GM04503 (cell line): ENCODE measurements at regions not wholly inside any gene's neighbourhood (a gene's known extent, or its start where the extent isn't known, plus 50 kb on each side); places are given as distances from the start of the nearest gene placed in this dataset.
A peak's percentile ranks its signal among the peaks of the same experiment; 100 is the strongest.
"Not testable (repeated sequence)": the region's sequence is repeated elsewhere in the genome, so short reads cannot be mapped to it uniquely, and the experiment has no call there.

Experiments
- DNase-seq: peaks from one replicate; pipeline ENCODE4 v3.0.0-alpha.2; 2012; ENCODE audit warnings: low read depth

DNA sequence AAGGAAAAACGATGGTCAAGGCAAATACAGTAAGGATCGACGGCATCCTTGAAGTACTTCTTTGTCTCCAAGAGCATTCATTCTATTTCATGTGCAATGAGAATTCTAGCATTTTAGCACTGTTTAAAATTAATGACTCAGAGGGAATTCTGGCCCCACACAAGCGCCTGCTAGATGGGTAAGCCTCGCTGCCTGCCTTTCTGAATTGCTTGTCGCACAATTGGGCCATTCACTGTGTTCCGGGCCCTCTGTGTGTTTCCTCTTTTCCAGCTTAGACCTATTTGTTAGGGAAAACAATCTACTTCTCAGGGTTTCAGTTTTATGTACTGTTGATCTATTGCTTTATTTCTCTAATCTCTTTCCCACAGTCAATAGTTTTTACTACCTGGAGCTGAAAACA lies 204.7 kb upstream of the ZNF32 start:
- DNase-seq = no peak

DNA sequence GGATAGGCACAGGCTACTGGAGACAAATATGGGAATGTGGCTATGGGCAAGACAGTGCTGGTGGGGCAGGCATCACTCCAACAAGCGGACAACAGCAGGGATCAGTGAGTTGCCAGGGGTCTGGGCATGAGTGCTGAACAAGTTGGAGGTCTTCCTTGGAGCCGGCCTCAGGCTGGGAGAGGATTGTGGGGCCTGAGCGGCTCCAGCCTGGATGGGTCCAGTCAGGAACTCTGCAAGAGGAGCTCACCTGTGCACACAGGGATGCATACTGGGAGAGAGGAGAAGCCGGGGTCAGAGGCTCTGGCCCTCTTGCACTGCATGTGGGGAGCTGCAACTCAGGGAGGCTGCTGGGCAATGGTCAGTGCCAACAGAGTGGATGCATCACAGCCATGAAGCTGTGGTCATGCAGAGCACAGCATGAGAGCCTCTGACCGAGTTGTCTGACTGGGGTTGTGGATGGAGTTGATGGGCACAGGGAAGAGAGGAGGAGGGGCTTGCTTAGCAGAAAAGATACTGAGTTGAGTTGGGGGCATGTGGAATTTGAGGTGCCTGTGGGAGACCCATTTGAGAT lies 204.0 kb upstream of the ZNF32 start:
- no peak for DNase-seq

DNA sequence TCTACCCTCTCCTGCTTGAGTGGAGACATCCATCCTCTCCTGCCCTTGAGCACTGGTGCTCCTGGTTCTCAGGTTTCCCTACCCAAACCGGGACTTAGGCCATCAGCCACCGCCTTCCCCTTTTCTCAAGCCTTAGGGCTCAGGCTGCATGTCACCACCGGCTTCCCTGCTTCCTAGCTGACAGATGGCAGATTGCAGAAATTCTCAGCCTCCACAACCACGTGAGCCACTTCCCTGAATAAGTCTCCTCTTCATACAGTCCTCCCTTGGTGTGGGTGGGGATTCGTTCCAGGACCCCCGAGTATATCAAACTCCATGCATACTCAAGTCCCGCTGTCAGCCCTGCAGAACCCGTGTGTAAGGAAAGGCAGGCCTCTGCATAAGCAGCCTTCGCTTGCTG lies 203.5 kb upstream of the ZNF32 start:
- no peak for DNase-seq

DNA sequence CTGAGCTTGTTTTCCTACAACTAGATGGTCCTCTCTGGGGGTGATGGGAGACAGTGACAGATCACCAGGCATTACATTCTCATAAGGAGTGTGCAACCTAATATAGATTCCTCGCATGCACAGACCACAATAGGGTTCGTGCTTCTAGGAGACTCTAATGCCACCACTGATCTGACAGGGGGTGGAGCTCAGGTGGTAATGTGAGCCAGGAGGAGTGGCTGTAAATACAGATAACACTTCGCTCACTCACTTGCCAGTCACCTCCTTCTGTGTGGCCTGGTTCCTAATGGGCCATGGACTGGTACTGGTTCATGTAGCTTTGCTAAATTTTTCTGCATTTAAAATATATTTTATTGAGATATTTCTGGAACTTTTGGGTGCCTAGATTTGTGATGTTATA lies 202.3 kb upstream of the ZNF32 start:
- no peak for DNase-seq

DNA sequence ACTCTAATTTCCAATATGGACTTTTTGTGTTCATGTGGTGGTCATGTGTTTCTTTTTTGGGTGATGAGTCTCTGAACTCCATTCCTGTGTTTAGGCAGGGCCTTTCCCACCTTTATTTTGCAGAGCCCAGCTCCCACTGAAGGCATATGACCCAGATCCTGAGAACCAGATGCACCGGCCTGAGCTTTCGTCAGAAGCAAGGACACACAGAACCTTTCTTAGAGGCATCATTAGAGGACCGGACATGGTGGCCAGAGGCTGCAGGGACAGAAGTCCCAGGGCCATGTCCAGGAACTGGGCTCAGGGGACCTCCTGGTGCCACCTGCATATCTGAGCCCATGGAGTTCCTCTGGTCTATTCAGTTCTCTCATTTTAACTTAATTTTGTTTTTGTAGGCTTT lies 200.9 kb upstream of the ZNF32 start:
- no peak for DNase-seq

DNA sequence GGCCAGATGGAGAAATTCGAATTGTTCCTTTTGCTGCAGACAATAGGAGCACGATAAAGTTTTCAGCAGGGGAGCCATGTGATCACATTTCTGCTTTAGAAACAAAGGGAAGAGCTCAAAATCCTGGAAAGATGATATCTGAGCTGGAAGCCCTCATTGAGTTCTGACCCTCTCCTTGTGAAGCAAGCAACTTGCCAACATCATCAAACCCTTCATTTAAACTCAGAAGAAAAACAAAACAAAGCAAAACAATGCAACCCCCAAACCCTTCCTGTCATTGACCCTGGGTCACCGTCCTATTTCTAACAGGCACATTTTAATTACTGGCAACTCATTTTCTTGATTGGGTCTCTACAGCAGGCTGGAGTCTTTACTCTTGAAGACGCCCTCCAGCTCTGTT lies 198.3 kb upstream of the ZNF32 start:
- DNase-seq = no peak

DNA sequence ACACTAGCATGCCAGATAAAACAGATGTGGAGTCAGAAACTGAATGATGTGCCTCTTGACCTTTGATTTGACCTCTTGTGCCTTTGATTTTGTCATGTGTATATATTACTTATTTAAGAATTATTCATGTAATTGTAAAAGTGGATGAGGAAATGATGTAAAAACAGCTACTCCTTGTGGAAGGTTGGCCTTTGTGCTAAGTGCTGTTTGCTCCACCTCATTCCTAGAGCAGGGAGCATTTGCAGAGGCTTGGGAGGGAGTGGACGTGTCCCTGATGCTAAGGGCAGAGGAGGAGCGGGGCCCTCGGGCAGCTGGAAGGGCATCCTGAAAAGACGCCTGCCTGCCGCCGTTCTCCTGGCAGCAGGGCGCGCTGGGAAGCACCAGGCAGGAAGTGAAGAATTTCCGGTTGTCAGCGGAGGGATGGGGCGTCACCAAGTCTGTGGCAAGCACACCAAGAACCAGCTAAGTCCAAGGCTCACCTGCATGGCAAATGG lies 197.6 kb upstream of the ZNF32 start:
- DNase-seq = no peak

DNA sequence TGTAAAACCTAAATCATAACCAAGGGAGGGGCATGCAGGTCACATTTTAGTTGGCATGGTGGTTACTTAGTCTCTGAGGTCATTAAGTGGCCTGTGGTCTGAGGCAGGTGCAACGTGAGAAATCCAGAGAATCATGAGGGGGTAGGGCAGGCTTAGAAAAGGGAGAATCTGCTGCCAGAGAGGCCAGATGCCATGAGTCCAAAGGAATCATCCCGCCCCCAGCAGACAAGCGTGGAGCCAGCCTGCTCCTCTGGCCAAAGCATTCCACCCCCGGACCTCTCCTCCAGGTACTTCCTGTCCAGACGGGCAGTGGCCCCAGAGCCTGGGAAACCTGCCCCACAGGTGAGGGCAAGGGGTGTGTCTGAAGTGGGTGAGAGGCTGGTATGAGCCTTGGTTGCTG lies 196.4 kb upstream of the ZNF32 start:
- no peak for DNase-seq

DNA sequence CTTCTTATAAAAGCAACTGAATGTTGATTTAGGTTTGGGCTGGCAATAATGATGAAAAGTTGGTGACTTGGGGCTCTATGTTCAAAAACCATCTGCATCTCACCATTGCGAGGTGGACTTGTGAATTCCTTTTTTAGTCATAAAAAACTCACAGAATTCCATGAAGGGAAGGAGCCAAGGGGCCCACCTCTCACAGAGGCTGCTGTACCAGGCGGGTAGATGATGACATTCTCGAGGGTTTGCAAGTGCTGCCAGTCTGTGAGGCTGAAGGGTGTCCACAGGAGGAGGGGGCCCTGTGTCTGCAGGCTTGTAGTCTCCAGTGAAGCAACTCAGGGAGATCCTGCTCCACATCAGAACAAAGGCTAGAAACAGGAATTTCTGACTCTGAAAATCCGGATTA lies 195.5 kb upstream of the ZNF32 start:
- DNase-seq = no peak

DNA sequence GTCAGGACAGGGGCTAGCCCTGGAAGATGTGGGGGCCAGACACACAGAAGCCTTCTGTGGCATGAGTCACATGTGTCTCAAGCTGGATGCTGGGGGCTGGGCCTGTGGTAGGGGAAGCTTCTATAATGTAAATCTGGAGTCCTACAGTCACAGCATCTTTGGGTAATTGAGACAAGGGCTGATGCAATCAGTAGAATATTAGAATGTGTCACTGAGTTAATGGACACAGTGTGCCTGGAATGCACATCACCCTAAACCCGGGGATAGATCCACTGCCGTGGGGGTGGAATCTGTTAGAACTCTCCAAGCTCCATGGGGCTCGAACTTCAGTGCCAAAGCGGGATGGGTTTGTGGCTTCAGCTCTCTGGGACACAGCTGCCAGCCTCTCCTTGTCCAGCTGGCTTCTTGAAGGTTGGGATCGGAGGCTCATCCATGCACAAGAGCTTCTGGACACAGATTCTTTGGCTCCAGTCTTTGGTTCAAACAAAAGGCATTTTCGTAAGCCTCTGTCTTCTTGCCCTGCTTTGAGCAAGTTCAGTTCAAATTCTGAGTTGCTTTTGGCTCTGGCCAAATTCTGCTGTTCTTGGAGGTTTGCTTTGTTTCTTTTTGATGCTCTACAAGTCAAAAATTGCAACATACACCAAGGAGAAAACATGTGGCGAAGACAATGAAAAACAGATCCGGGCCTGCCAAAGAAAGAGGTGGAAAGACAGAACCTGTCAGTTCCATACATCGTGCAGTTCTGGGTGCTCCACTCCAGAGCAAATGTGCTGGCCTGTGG lies 194.8 kb upstream of the ZNF32 start:
- peak; percentile 68 for DNase-seq

DNA sequence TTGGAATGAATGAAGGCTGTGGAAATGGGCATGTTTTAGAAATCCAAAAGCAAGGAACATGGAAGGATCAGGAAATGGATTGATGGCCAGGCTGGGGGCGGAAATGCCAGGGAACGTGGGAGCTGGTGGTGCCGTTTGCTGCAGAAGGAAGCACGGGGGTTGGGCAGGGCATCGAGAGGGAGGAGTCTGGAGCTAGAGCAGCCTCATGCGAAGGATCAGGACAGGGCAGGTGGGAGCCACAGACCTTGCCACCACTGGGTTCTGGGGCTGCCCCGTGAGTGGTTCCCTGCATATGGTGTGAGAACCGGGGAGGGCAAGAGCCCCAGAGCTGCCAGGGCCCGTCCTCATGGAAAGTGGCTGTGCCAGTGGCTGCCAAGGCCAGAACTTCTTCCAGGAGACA lies 193.8 kb upstream of the ZNF32 start:
- DNase-seq = no peak

DNA sequence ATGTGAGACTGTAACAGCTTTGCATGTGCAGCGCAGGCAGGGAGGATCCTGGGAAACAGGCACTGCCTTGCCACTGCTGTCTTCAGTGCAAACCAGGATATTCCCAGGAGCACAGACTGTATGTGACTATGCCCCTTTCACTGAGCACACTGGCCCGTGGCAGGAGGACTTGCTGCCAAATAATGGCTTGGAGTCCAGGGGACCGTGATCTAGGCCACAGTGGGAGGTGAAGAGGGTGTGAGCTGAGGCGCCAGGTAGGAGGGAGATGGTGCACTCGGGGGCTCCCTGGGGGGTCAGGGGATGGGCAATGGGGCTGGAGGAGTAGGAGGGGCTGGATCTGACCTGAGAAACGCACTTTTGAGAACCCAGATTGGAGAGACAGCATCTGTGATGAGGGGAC lies 193.4 kb upstream of the ZNF32 start:
- DNase-seq = no peak

DNA sequence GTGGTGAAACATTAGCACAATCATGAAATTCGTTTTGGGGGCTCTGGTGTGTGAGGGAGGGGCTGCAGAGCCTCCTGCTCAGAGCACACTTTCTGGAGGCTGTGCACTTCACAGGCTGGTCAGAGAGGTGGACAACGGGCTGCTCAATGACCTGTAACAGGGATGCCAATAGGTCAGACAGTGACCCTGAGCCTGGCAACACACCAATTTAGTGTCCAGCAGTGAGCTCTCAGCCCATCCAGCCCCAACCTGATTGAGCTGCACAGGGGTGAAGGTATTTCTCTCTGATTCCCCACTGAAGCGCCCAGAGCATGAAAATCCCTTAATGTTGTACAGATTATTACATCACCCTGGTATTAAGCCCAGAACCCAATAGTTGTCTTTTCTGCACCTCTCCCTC lies 191.3 kb upstream of the ZNF32 start:
- DNase-seq = no peak

DNA sequence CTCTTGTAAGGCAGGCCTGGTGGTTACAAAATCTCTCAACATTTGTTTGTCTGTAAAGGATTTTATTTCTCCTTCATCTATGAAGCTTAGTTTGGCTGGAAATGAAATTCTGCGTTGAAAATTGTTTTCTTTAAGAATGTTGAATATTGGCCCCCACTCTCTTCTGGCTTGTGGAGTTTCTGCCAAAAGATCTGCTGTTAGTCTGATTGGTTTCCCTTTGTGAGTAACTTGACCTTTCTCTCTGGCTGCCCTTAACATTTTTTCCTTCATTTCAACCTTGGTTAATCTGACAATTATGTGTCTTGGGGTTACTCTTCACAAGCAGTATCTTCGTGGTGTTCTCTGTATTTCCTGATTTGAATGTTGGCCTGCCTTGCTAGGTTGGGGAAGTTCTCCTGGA lies 186.1 kb upstream of the ZNF32 start:
- DNase-seq = not testable (repeated sequence)

DNA sequence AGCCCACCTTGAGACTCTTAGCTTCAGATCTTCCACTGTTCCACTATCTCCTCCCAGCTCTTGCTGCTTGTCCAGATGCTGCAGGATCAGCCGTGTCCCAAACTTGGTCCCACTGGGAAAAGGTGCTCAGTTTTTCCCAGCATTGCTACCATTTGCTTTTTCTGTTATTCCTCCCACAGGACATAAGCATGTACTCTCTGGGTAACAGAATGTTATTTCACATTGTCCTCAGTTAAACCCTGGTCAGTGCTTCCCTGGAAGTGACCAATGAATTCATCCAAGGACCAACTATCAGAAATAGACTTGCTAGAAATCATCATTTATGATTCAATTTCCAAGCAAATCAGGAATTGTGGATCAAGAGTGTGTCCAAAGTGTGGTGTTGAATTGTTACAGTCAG lies 179.2 kb upstream of the ZNF32 start:
- no peak for DNase-seq

DNA sequence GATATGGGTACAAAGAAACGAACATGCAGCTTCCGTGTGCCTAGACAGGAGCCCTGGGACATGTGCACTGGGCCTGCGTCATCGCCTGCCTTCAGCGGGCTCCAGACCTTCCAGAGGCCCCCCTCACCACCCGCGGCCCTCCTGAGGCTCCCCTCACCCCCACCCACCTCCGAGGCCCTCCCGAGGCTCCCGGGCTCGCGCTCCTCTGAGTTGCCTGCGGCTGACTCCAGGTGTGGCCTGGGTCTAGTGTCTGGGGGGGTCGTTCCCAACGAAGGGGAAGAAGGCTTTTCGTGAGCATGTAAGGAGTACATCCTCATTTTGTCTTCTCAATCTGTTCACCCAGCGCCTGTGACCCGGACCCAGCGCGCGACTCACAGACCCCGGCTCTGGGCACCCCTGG lies 177.3 kb upstream of the ZNF32 start:
- no peak for DNase-seq

DNA sequence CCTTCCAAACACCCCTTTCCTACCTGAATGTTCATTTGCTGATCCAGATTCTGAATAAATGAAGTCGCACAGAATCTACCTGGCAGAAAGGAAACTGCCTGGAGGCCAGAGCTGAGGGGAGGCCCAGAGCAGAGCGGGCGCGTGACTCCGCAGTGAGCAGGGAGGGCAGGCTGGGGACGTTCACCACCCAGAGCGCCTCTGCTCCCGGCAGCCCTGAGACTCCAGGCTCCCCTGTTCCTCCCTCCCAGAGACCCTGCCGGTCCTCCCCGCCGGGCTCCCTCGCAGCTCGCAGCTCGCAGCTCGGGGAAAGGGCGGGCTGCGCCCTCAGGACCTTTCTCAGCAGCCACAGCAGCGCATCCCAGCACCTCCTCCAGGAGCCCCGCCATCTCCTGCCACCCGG lies 176.7 kb upstream of the ZNF32 start:
- DNase-seq = no peak

DNA sequence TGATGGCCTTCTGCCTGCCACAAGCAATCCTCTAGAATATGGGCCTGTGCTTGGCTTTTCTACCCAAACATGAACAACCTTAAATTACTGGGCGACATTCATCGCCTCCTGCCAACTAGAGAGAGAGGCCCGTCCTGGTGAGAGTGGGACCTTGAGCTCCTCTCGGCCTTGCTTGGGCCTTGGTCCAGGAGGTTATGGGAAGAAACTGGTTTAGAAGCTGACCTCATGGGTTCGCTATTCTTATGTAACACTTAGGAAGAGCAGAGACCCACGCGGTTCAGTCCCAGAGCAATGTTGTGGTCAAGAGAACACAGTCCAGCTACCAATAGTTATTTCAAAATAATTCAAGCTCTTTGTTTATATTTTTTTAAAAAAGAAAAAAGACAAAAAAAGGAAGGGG lies 176.3 kb upstream of the ZNF32 start:
- no peak for DNase-seq

DNA sequence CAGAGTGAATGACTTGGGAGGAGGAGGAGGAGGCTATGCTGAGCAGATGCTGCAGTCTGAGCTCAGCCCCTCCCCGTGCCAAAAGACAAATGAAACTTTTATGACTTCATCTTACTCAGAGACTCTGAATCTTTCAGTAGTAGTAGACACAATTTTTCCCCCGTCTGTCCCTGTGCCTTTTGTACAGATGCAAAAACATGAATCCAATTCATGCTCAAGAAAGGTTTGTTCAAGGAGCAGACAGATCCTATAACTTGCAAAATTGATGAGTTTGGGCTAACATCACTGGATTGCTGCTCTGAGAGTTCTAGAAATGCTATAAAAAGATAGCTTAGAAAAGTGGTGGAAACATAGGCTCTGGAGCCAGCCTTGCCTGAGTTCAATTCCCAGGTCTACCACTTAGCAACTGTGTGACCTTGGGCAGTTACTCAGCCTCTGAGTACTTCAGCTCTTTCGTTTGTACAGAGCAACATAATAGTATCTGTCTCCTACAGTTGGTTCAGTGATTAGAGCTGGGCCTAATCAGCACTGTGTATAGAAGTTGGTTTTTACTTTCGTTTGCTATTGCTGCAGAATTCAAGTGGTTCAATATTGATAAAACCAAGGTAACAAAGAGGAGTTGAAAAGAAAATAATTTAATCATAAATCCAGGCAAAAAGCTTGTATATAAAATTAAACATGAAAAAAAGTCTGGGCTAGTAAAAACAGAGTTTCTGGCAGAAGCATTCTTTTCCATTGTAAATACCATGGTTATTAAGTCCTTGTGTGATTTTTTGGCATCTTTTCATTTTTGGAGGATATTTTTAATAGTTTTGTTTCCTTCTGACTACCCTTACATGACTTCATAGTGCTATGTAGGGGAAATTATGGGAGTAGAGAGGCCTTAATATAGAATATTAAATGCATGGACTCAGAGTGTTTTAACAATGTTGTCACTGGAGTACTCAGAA lies 174.2 kb upstream of the ZNF32 start:
- no peak for DNase-seq

DNA sequence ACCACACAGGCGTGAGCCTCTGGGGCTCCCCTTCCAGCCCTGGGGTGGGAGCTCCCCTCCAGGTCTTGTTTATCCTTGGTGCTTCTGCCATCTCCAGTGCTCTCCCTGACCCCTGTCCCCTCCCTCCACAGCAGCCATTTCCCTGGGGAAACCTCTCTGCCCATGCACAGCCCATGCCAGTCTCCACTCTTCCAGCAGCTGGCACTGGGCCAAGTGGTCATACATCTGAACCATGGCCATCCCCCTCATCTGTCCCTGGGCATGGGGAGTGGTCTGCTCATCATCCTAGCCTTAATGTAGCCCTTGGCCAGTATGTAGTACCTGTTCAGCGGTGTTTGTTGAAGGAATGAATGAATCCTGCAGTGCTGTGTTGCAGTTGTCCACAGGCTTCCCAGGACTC lies 172.4 kb upstream of the ZNF32 start:
- DNase-seq = no peak

DNA sequence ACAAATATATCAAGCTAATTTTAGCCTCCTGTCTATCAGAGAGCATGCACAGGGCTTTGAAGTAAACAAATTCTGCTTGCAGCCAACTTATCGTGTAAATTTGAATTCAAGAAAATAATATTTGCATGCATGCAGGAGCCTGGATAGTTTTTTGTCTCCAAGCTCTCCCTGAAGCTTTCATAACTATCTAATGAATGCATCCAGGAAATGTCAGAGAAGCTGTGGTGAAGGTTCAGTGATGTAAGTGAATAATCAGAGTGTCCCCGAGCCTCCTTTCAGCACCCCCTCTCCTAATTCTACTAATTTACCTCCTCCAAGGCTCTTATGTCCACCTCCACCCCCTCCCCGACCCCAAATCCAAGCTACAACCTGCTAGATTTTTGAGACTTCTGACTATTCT lies 172.0 kb upstream of the ZNF32 start:
- DNase-seq = no peak

DNA sequence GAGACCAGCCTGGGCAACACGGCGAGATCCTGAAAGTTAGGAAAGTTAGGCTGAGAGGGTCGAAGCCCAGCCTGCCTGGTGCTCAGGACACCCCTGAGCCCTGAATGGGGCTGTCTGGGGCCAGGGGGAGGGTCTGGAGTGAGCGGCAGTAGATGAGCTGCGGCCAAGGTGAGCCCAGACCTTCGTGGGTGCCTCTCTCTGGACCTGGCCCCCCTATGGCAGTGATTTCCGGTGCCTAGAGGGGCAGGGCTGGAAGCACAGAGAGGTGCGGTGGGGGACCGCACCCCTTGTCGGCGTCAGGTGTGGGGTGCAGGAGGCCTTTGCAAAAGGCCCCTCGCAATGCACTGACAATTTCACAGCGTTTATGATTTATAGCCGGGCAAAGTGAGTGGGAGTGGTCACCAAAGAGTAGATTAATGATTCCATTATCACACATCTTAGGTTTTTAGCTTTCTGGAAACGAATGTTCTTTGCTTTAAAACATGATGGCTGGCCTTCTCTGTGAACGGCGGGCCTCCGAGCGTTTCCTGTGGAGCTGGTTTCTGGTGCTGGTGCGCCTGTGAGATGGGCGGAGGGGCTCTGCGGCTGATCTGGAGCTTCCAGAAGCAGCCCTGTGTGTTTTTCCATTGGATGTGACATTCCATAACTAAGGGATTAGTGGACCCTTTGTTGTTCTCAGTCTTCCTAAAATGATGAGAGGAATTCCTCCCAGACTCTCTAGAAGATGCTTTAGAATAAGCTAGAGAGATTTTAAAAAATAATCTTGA lies 171.0 kb upstream of the ZNF32 start:
- DNase-seq = no peak
